Thymus (tissue), 11 donors: ENCODE measurements at regions not wholly inside any gene's neighbourhood (a gene's known extent, or its start where the extent isn't known, plus 50 kb on each side); places are given as distances from the start of the nearest gene placed in this dataset.
"Not testable (repeated sequence)": the region's sequence is repeated elsewhere in the genome, so short reads cannot be mapped to it uniquely, and the experiment has no call there.

Source experiments
- DNase-seq, 9 donors: peaks; one replicate each; pipeline ENCODE4 v3.0.0-alpha.2; 2013; ENCODE audit warnings: low spot score in 9 of 9, low read depth in 6 of 9, missing footprints in 1 of 9
- H3K27ac ChIP-seq, 2 donors: one replicate each; pipeline ENCODE4 v1.5.1; 2013; ENCODE audit warnings: control low read depth in 1 of 2, low read depth in 1 of 2, low read length in 1 of 2, mild to moderate bottlenecking in 1 of 2, moderate library complexity in 1 of 2
- H3K27me3 ChIP-seq, 2 donors: one replicate each; pipeline ENCODE4 v1.5.1; 2013; ENCODE audit warnings: low read length in 1 of 2; ENCODE audit not compliant: control insufficient read depth in 2 of 2, insufficient read depth in 1 of 2
- H3K36me3 ChIP-seq, 2 donors: one replicate each; pipeline ENCODE4 v1.5.1; 2013; ENCODE audit warnings: low read length in 1 of 2, mild to moderate bottlenecking in 1 of 2, moderate library complexity in 1 of 2; ENCODE audit not compliant: control insufficient read depth in 2 of 2, insufficient read depth in 2 of 2
- H3K4me1 ChIP-seq, 2 donors: one replicate each; pipeline ENCODE4 v1.5.1; 2013; ENCODE audit warnings: low read length in 2 of 2; ENCODE audit not compliant: control insufficient read depth in 2 of 2, insufficient read depth in 2 of 2
- H3K4me3 ChIP-seq, 2 donors: one replicate each; pipeline ENCODE4 v1.5.1; 2013; ENCODE audit warnings: low read length in 2 of 2, control low read depth in 1 of 2, mild to moderate bottlenecking in 1 of 2
- H3K9me3 ChIP-seq, 2 donors: one replicate each; pipeline ENCODE4 v1.5.1; 2013; ENCODE audit warnings: low read length in 1 of 2, mild to moderate bottlenecking in 1 of 2; ENCODE audit not compliant: control insufficient read depth in 2 of 2, insufficient read depth in 1 of 2
- WGBS: extraction: QIAGEN DNeasy Blood & Tissue Kit; methylation state at CpG from one replicate; pipeline ENCODE4 v1.1.7; 2013; 5-methylcytosine and 5-hydroxymethylcytosine counted together
- donor health status: healthy.

GRCh38 chr12:131328861-131329845 is 375.4 kb downstream of the ADGRD1 start:
- not testable (repeated sequence) for H3K36me3 ChIP-seq, H3K4me1 ChIP-seq, H3K27ac ChIP-seq, H3K27me3 ChIP-seq, DNase-seq, H3K4me3 ChIP-seq, H3K9me3 ChIP-seq
- WGBS: 90% methylated on average over 27 of the region's 28 CpGs

- H3K9me3 ChIP-seq: no peaks in the 10 kb centered on the region
- H3K4me3 ChIP-seq: no peak overlapping the region
- H3K4me1 ChIP-seq: no peaks in the 10 kb centered on the region
- 95% methylated on average over 9 of the region's 9 CpGs for WGBS
- H3K27ac ChIP-seq: no peak overlapping the region
- H3K36me3 ChIP-seq: no peaks in the 10 kb centered on the region
- H3K27me3 ChIP-seq: no peaks in the 10 kb centered on the region
- DNase-seq: no peak
These were observed 376.6 kb downstream of the ADGRD1 start for GRCh38 chr12:131330106-131330815.

GRCh38 chr12:131331148-131331750 is 377.5 kb downstream of the ADGRD1 start:
- Histone ChIP-seq H3K27ac (no peak overlapping the region), H3K9me3 (no peaks in the 10 kb centered on the region), H3K4me3 (no peak overlapping the region), H3K36me3 (no peaks in the 10 kb centered on the region), H3K4me1 (no peaks in the 10 kb centered on the region), H3K27me3 (no peaks in the 10 kb centered on the region)
- DNase-seq: no peak
- WGBS: 94% methylated on average over 2 of the region's 2 CpGs

DNA sequence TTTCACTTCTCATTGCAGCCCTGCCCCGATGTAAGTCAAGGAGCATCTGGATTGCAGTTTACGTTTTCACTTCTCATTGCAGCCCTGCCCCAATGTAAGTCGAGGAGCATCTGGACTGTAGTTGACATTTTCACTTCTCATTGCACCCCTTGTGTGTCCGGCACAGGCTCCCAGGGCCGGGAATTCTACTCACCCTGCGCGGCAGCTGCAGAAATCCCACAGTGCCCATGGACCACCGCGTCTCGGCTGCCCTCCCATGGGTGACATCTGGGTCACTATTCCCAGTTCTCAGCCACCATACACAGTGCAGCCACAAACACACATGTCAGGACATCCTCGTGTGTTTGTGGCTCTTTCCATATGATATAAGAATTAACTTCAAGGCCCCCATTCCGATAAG is 378.5 kb downstream of the ADGRD1 start:
- H3K36me3 ChIP-seq: no peaks in the 10 kb centered on the region
- 91% methylated on average over 12 of the region's 12 CpGs for WGBS
- no peak overlapping the region for H3K27ac ChIP-seq
- H3K27me3 ChIP-seq: no peaks in the 10 kb centered on the region
- H3K4me1 ChIP-seq: no peaks in the 10 kb centered on the region
- no peak for DNase-seq
- no peak overlapping the region for H3K4me3 ChIP-seq
- no peaks in the 10 kb centered on the region for H3K9me3 ChIP-seq

- WGBS: 88% methylated on average over 12 of the region's 12 CpGs
- Histone ChIP-seq H3K4me3 (no peak overlapping the region), H3K4me1 (no peaks in the 10 kb centered on the region), H3K27ac (no peak overlapping the region), H3K27me3 (no peaks in the 10 kb centered on the region), H3K36me3 (no peaks in the 10 kb centered on the region), H3K9me3 (no peaks in the 10 kb centered on the region)
- DNase-seq: no peak
These were observed 377.8 kb upstream of the SFSWAP start for GRCh38 chr12:131333136-131333535.

DNA sequence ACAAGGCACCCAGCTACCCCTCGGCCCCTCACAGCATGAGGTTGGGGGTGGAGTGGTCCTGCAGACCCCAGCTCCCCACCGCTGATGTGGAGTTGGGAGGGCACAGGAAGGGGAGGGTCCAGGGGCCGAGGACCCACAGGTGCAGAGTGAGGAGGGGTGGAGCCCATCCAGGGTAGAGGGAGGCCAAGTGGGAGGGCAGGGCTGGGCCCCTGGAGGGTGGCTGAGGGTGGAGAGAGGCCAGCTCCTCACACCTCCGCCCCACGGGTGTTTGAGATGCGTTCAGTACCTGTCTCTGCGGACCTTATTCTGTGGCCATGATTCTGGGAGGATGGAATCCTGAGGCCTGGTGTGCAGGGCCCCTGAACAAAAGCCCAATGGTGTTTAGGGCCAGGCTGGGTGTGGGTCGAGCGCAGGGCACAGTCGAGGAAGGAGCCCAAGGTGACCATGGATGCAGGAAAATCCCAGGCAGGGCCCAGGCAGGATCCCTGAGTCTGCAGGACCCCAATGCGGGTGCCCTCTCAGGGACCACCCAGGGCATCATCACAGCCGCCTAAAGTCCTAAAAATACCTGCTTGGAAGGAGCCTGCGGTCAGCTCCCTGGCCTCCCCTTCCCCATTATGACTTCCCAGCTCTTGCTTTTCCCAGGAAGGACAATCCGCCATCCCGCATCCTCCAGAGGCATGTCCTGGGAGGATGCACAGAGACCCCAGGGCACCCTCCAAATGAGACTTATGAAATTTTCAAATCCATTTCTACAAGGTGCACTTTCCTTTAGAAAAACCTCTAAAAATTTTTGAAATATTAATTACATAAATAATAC is 377.1 kb upstream of the SFSWAP start:
- H3K27ac ChIP-seq: no peak overlapping the region
- WGBS: 94% methylated on average over 15 of the region's 15 CpGs
- no peak overlapping the region for H3K4me3 ChIP-seq
- DNase-seq: no peak
- H3K36me3 ChIP-seq: no peaks in the 10 kb centered on the region
- no peaks in the 10 kb centered on the region for H3K27me3 ChIP-seq
- H3K4me1 ChIP-seq: no peaks in the 10 kb centered on the region
- H3K9me3 ChIP-seq: no peaks in the 10 kb centered on the region

GRCh38 chr12:131334835-131335234 is 376.1 kb upstream of the SFSWAP start:
- H3K27me3 ChIP-seq: no peaks in the 10 kb centered on the region
- no peak for DNase-seq
- 84% methylated on average over 4 of the region's 4 CpGs for WGBS
- no peaks in the 10 kb centered on the region for H3K9me3 ChIP-seq
- H3K4me1 ChIP-seq: no peaks in the 10 kb centered on the region
- H3K4me3 ChIP-seq: no peak overlapping the region
- H3K36me3 ChIP-seq: no peaks in the 10 kb centered on the region
- H3K27ac ChIP-seq: no peak overlapping the region

GRCh38 chr12:131335456-131335855 is 375.4 kb upstream of the SFSWAP start:
- DNase-seq: no peak
- Histone ChIP-seq H3K36me3 (no peaks in the 10 kb centered on the region), H3K4me3 (no peak overlapping the region), H3K27ac (no peak overlapping the region), H3K9me3 (no peaks in the 10 kb centered on the region), H3K4me1 (no peaks in the 10 kb centered on the region), H3K27me3 (no peaks in the 10 kb centered on the region)
- WGBS: 75% methylated on average over 4 of the region's 4 CpGs
